Ovary (tissue), 7 donors: ENCODE measurements at regions not wholly inside any gene's neighbourhood (a gene's known extent, or its start where the extent isn't known, plus 50 kb on each side); places are given as distances from the start of the nearest gene placed in this dataset.

Experiments
- DNase-seq, 5 donors: peaks; one replicate each; pipeline ENCODE4 v3.0.0-alpha.2; 2019 to 2020
- H3K27ac ChIP-seq, 2 donors: fragments of 200-600 bp; one replicate each; pipeline versions ENCODE4 v1.5.1 to v1.8.0; 2019 to 2022
- H3K27me3 ChIP-seq: fragments of 200-600 bp; one replicate; pipeline ENCODE4 v1.8.0; 2022
- H3K36me3 ChIP-seq: fragments of 200-600 bp; sonication (generic); one replicate; pipeline ENCODE4 v1.5.1; 2019
- H3K4me1 ChIP-seq: one replicate; pipeline ENCODE4 v1.8.1; 2013; ENCODE audit warnings: mild to moderate bottlenecking, moderate library complexity; ENCODE audit not compliant: insufficient read depth
- H3K4me3 ChIP-seq: fragments of 200-600 bp; sonication (generic); one replicate; pipeline ENCODE4 v1.5.1; 2017
- H3K9me3 ChIP-seq, 2 donors: fragments of 200-600 bp in 1 of 2; sonication (generic) in 1 of 2; one replicate each; pipeline versions ENCODE4 v1.5.1 to v1.8.1; 2013 to 2019; ENCODE audit warnings: mild to moderate bottlenecking in 1 of 2, moderate library complexity in 1 of 2
- CTCF ChIP-seq, 3 donors: fragments of 450-650 bp in 2 of 3; fragments of 200-600 bp in 1 of 3; IDR thresholded peaks; one replicate each; pipeline versions ENCODE4 v1.5.1 to v1.8.0; 2016 to 2022; ENCODE audit warnings: antibody characterized with exemption in 3 of 3, mild to moderate bottlenecking in 1 of 3
- EP300 ChIP-seq: sonication (generic); formaldehyde crosslinking; IDR thresholded peaks from one replicate; pipeline ENCODE4 v1.6.1; 2017; ENCODE audit warnings: antibody characterized with exemption
- POLR2A ChIP-seq: fragments of 450-650 bp; IDR thresholded peaks from one replicate; pipeline ENCODE4 v1.6.1; 2017; ENCODE audit warnings: antibody characterized with exemption, mild to moderate bottlenecking, moderate library complexity
- WGBS, 3 donors: extraction: QIAGEN DNeasy Blood & Tissue Kit in 1 of 3; methylation state at CpG; one replicate each; pipeline versions ENCODE4 v1.1.5 to v1.1.7; 2013 to 2017; 5-methylcytosine and 5-hydroxymethylcytosine counted together
- intact Hi-C, 4 donors: fragments of 100-400 bp; cut with DNase I; formaldehyde crosslinking; loops; one replicate each; pipeline versions ENCODE4 v1.11.0 to v1.15.1; 2022 to 2023
- donor health status: DM: no; HTN: no; CAD: no; lungs with moderate emphysema.
- donor health status: DM: no; HTN: no; CAD: no.
- donor health status: Bipolar disorder and iron deficiency.
- donor health status: DM: no; HTN: no; CAD: no.
- donor health status: DM: yes; HTN: yes; CAD: no.

GRCh38 chr5:120761986-120762385, 297.9 kb downstream of the PRR16 start:
- no peak for DNase-seq
- H3K4me1 ChIP-seq, result no peaks in the 10 kb centered on the region
- no peak overlapping the region for H3K4me3 ChIP-seq
- intact Hi-C loops, result no loop called here
- 33 to 72% (median 35%) methylated on average over 1 of the region's 1 CpG for WGBS, 3 donors
- H3K9me3 ChIP-seq, result no peaks in the 10 kb centered on the region
- no peaks in the 10 kb centered on the region for H3K27me3 ChIP-seq
- TF ChIP-seq CTCF (IDR thresholded peaks at IDR 0.05) (no peak), POLR2A (no peak), EP300 (no peak)
- no peak overlapping the region for H3K27ac ChIP-seq
- H3K36me3 ChIP-seq, result no peaks in the 10 kb centered on the region

- Histone ChIP-seq H3K9me3 (no peaks in the 10 kb centered on the region), H3K36me3 (no peaks in the 10 kb centered on the region), H3K4me3 (no peak overlapping the region), H3K27me3 (no peaks in the 10 kb centered on the region), H3K4me1 (no peaks in the 10 kb centered on the region), H3K27ac (no peak overlapping the region)
- TF ChIP-seq CTCF (IDR thresholded peaks at IDR 0.05) (no peak), EP300 (no peak), POLR2A (no peak)
- WGBS, 3 donors, result 44 to 49% (median 47%) methylated on average over 2 of the region's 2 CpGs
- no peak for DNase-seq
- intact Hi-C loops, result no loop called here
Observed at GRCh38 chr5:120765189-120765588, 301.1 kb downstream of the PRR16 start.

GRCh38 chr5:120767178-120767820, 303.2 kb downstream of the PRR16 start:
- Histone ChIP-seq H3K36me3 (no peaks in the 10 kb centered on the region), H3K4me3 (no peak overlapping the region), H3K9me3 (no peaks in the 10 kb centered on the region), H3K27me3 (no peaks in the 10 kb centered on the region), H3K4me1 (no peaks in the 10 kb centered on the region), H3K27ac (no peak overlapping the region)
- WGBS, 3 donors, result 67 to 88% (median 69%) methylated on average over 1 of the region's 1 CpG
- DNase-seq, result no peak
- intact Hi-C loops, result no loop called here
- TF ChIP-seq EP300 (no peak), CTCF (IDR thresholded peaks at IDR 0.05) (no peak), POLR2A (no peak)

- no peak for TF ChIP-seq POLR2A
- TF ChIP-seq CTCF (IDR thresholded peaks at IDR 0.05), result no peak
- TF ChIP-seq EP300, result no peak
- Histone ChIP-seq H3K27ac (no peak overlapping the region), H3K27me3 (no peaks in the 10 kb centered on the region), H3K9me3 (no peaks in the 10 kb centered on the region), H3K4me3 (no peak overlapping the region), H3K4me1 (no peaks in the 10 kb centered on the region), H3K36me3 (no peaks in the 10 kb centered on the region)
- 51 to 55% (median 52%) methylated on average over 2 of the region's 2 CpGs for WGBS, 3 donors
- no peak for DNase-seq
- intact Hi-C loops, result no loop called here
Observed at GRCh38 chr5:120769312-120769872, 305.3 kb downstream of the PRR16 start.
